Esophagus muscularis mucosa (tissue), 3 donors: ENCODE measurements at regions not wholly inside any gene's neighbourhood (a gene's known extent, or its start where the extent isn't known, plus 50 kb on each side); places are given as distances from the start of the nearest gene placed in this dataset.

Experiments used
- POLR2A ChIP-seq: fragments of 450-650 bp; IDR thresholded peaks from one replicate; pipeline ENCODE4 v1.6.1; 2017; ENCODE audit warnings: antibody characterized with exemption, moderate library complexity, mild to moderate bottlenecking, low read depth
- POLR2AphosphoS5 ChIP-seq, 2 donors: sonication (generic); formaldehyde crosslinking; IDR thresholded peaks; one replicate each; pipeline ENCODE4 v1.6.1; 2017; ENCODE audit warnings: antibody characterized with exemption in 2 of 2
- TF ChIP-seq, protein P1 (sequence below), 3 experiments: fragments of 200-600 bp in 2 of 3; fragments of 450-650 bp in 1 of 3; sonication (generic) in 2 of 3; IDR thresholded peaks; one replicate each; pipeline ENCODE4 v1.5.1; 2017 to 2019; ENCODE audit warnings: antibody characterized with exemption in 3 of 3, mild to moderate bottlenecking in 2 of 3, moderate library complexity in 1 of 3

- TF ChIP-seq, protein P1, sequence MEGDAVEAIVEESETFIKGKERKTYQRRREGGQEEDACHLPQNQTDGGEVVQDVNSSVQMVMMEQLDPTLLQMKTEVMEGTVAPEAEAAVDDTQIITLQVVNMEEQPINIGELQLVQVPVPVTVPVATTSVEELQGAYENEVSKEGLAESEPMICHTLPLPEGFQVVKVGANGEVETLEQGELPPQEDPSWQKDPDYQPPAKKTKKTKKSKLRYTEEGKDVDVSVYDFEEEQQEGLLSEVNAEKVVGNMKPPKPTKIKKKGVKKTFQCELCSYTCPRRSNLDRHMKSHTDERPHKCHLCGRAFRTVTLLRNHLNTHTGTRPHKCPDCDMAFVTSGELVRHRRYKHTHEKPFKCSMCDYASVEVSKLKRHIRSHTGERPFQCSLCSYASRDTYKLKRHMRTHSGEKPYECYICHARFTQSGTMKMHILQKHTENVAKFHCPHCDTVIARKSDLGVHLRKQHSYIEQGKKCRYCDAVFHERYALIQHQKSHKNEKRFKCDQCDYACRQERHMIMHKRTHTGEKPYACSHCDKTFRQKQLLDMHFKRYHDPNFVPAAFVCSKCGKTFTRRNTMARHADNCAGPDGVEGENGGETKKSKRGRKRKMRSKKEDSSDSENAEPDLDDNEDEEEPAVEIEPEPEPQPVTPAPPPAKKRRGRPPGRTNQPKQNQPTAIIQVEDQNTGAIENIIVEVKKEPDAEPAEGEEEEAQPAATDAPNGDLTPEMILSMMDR (IDR thresholded peaks at IDR 0.05), result no peak
- no peak for TF ChIP-seq POLR2A
- TF ChIP-seq POLR2AphosphoS5 (IDR thresholded peaks at IDR 0.05), result no peak
These were observed 576.1 kb downstream of the TMA16 start for GRCh38 chr4:164070625-164071024.
